Neural crest cell (in vitro differentiated cells): ENCODE measurements at regions not wholly inside any gene's neighbourhood (a gene's known extent, or its start where the extent isn't known, plus 50 kb on each side); places are given as distances from the start of the nearest gene placed in this dataset.

ENCODE experiments used
- DNase-seq: peaks from one replicate; pipeline ENCODE4 v3.0.0; 2021; ENCODE audit warnings: low read depth, mixed read lengths, low spot score
- H3K27ac Mint-ChIP-seq: one replicate; pipeline ENCODE4 v1.8.0; 2021; ENCODE audit warnings: mild to moderate bottlenecking, mixed read lengths; ENCODE audit not compliant: unreplicated experiment
- H3K27me3 Mint-ChIP-seq: 2 replicates; pipeline ENCODE4 v1.8.0; 2021; ENCODE audit warnings: low read depth, mild to moderate bottlenecking, mixed read lengths
- H3K36me3 Mint-ChIP-seq: 2 replicates; pipeline ENCODE4 v1.8.0; 2021; ENCODE audit warnings: low read depth, mild to moderate bottlenecking, mixed read lengths
- H3K4me1 Mint-ChIP-seq: 2 replicates; pipeline ENCODE4 v1.8.0; 2021; ENCODE audit warnings: mixed read lengths
- H3K4me3 Mint-ChIP-seq: one replicate; pipeline ENCODE4 v1.8.0; 2021; ENCODE audit warnings: mild to moderate bottlenecking, mixed read lengths
- H3K9me3 Mint-ChIP-seq: 2 replicates; pipeline ENCODE4 v1.8.0; 2021; ENCODE audit warnings: mixed read lengths
- TF ChIP-seq, protein P1 (sequence below): fragments of 200-600 bp; sonication (generic); conservative IDR thresholded peaks from 2 replicates; pipeline ENCODE4 v1.5.0; 2021; ENCODE audit warnings: antibody characterized with exemption, mild to moderate bottlenecking

DNA sequence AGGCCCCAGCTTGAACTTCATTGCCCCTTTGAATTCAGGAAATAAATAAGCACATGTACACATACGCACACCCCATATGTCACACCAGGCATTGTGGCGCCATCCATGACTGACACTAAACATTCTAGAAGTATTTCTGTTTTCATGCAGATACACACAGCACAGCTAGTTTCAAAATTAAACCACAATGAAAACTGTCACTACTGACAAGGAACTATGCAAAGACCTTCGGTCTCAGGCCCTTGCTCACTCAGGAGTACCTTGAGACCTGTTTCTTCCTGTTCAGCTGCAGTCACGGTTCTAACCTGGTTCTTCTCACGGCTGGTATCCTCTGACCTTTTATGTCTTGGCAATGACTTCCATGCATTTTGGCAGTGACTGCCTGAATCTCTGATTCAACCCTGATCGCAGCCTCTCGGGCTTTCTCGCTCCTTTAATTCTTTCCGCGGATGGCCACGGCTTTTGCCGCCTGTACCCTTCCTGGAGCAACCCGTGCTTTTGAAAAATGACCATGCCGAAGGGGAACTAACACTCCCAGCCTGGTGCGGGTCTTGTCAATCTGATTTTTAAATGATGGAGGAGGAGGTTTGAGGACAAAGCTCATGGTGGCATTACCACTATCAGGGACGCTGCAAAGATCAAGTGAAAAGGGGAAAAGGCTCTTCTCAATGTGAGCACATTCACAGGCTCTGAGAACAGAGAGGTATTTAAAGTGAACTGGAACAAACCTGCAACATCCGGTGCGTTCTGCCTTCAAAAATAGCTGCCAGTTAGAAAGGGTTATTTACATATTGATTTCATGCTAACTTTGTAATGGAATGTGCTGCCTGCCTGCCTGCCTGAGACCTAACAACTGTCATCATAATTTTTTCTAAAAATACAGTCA is 384.6 kb downstream of the RRAGC start:
- TF ChIP-seq, protein P1, sequence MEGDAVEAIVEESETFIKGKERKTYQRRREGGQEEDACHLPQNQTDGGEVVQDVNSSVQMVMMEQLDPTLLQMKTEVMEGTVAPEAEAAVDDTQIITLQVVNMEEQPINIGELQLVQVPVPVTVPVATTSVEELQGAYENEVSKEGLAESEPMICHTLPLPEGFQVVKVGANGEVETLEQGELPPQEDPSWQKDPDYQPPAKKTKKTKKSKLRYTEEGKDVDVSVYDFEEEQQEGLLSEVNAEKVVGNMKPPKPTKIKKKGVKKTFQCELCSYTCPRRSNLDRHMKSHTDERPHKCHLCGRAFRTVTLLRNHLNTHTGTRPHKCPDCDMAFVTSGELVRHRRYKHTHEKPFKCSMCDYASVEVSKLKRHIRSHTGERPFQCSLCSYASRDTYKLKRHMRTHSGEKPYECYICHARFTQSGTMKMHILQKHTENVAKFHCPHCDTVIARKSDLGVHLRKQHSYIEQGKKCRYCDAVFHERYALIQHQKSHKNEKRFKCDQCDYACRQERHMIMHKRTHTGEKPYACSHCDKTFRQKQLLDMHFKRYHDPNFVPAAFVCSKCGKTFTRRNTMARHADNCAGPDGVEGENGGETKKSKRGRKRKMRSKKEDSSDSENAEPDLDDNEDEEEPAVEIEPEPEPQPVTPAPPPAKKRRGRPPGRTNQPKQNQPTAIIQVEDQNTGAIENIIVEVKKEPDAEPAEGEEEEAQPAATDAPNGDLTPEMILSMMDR, result no peak
- peaks cover 38% of the 10 kb centered on the region for H3K4me1 Mint-ChIP-seq
- no peaks in the 10 kb centered on the region for H3K27me3 Mint-ChIP-seq
- H3K9me3 Mint-ChIP-seq, result peaks cover 8% of the 10 kb centered on the region
- H3K27ac Mint-ChIP-seq, result peak overlapping the region; percentile 77
- peaks cover 8% of the 10 kb centered on the region for H3K36me3 Mint-ChIP-seq
- peak overlapping the region; percentile 58 for H3K4me3 Mint-ChIP-seq
- no peak for DNase-seq

DNA sequence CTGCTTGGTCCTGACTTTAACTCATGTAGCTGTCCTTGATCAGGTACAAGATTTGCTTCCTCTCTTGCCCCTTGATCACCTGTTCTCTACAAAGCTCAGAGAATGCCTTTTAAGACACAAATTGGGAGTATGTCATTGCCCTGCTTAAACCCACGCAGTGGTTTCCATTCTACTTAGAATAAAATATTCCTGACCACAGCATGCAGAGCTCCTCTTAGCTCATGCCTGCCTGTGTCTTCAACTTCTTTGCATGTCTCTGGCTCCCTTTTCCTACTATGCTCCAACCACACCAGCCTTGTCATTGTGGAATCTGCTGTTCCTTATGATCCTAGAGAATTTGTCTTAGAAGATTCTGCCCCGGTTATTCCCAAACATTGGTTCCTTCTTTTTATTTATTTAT is 393.1 kb downstream of the RRAGC start:
- peaks cover 15% of the 10 kb centered on the region for H3K9me3 Mint-ChIP-seq
- no peak for DNase-seq
- TF ChIP-seq, protein P1, result no peak
- H3K4me3 Mint-ChIP-seq, result no peak overlapping the region
- no peak overlapping the region for H3K27ac Mint-ChIP-seq
- H3K4me1 Mint-ChIP-seq, result peaks cover 14% of the 10 kb centered on the region
- H3K27me3 Mint-ChIP-seq, result no peaks in the 10 kb centered on the region
- H3K36me3 Mint-ChIP-seq, result peaks cover 6% of the 10 kb centered on the region

DNA sequence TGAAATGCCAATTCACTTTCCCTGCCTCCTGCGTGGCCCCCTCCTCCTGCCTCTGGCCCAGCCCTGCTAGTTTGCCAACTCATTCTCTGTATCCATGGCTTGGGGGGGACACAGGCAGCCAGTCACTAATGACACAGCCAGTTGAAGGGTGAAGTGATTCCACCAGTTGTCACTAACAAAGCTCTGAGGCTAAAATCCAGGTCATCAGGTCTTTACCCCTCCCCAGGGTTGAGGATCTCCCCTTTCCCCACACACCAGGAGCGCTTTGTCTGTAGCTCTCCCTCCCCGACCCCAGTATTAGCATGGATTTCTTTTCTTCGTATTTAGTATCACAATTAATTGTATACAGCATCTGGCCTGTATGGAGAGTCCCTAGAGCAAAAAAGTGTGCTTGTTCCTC is 394.1 kb downstream of the RRAGC start:
- TF ChIP-seq, protein P1, result no peak
- H3K27ac Mint-ChIP-seq, result no peak overlapping the region
- H3K36me3 Mint-ChIP-seq, result peaks cover 6% of the 10 kb centered on the region
- no peak overlapping the region for H3K4me3 Mint-ChIP-seq
- H3K9me3 Mint-ChIP-seq, result peaks cover 19% of the 10 kb centered on the region
- DNase-seq, result no peak
- no peaks in the 10 kb centered on the region for H3K27me3 Mint-ChIP-seq
- H3K4me1 Mint-ChIP-seq, result peaks cover 15% of the 10 kb centered on the region

DNA sequence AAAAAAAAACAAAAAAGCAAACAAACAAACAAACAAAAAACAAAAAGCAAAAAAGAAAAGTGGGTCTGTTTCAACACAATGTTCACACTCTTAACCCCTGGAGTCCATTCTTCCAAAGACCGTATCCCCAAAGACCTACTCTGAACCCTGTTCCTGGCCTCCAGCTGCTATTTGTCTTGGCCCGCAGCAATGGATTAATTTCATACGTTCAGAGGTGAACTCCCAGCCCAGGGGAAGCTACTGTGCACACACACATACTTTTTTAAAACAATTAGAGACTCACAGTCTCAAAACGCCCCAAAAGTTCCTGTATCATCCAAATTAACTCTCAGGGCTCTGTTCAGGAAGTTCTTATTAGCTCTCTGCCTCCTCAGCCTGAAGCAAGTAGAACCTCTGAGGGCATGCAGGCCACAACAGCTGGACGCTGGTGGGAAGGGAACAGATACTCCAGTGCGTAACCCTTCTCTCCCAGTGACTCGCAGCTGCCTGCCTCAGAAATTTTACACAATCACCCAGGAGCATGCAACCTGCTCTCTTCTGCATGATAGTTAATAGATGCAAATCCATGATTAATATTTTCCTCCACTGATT is 395.4 kb downstream of the RRAGC start:
- no peak overlapping the region for H3K27ac Mint-ChIP-seq
- no peaks in the 10 kb centered on the region for H3K27me3 Mint-ChIP-seq
- H3K36me3 Mint-ChIP-seq, result peaks cover 6% of the 10 kb centered on the region
- H3K4me1 Mint-ChIP-seq, result peaks cover 19% of the 10 kb centered on the region
- H3K9me3 Mint-ChIP-seq, result peaks cover 19% of the 10 kb centered on the region
- TF ChIP-seq, protein P1, result no peak
- DNase-seq, result no peak
- no peak overlapping the region for H3K4me3 Mint-ChIP-seq

DNA sequence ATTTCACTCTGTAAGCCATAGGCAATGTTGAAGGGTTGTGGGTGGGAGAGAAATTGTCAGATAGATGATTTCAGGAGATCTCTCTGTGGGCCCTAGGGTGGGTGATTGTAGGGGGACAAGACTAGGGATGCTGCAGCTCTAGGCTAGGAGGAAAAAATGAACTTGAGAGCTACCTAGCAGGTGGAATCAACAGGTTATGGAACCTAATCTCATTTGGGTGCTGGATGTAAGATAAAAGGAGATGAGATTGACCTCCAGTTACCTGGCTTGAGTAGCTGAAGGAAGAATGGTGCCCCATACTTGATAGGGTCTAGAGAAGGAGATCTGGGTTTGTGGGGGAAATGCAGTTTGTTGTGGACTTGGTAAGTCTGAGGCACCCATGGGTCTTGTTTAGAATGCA is 396.5 kb downstream of the RRAGC start:
- Mint-ChIP-seq H3K36me3 (peaks cover 6% of the 10 kb centered on the region), H3K27me3 (no peaks in the 10 kb centered on the region), H3K27ac (no peak overlapping the region), H3K4me1 (peaks cover 19% of the 10 kb centered on the region), H3K4me3 (no peak overlapping the region), H3K9me3 (peaks cover 16% of the 10 kb centered on the region)
- DNase-seq, result no peak
- TF ChIP-seq, protein P1, result no peak
